ENCODE measurements at regions not wholly inside any gene's neighbourhood (a gene's known extent, or its start where the extent isn't known, plus 50 kb on each side); places are given as distances from the start of the nearest gene placed in this dataset.

DNA sequence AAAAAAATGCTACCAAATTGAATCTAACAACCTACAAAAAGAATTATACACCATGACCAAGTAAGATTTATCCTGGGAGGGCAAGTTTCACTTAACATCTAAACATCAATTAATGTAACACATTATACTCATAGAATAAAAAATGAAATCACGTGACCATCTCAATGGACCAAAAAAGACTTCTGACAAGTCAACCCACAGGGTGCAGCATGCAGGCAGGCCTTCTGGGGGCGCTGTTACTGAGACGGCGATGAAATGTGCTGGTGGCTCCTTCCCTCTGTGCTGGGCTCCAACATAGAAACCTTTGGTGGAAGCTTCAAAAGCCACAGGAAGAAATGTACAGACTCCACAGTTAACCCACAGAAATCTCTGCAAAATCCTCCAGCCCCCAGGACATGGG lies 103.1 kb downstream of the INHBA start:
- no peak for DNase-seq (ENCODE audit: low read depth)
- no peak overlapping the region for H3K4me3 ChIP-seq (ENCODE audit: control insufficient read depth, low read depth, low read length)
- TF ChIP-seq, protein P1, sequence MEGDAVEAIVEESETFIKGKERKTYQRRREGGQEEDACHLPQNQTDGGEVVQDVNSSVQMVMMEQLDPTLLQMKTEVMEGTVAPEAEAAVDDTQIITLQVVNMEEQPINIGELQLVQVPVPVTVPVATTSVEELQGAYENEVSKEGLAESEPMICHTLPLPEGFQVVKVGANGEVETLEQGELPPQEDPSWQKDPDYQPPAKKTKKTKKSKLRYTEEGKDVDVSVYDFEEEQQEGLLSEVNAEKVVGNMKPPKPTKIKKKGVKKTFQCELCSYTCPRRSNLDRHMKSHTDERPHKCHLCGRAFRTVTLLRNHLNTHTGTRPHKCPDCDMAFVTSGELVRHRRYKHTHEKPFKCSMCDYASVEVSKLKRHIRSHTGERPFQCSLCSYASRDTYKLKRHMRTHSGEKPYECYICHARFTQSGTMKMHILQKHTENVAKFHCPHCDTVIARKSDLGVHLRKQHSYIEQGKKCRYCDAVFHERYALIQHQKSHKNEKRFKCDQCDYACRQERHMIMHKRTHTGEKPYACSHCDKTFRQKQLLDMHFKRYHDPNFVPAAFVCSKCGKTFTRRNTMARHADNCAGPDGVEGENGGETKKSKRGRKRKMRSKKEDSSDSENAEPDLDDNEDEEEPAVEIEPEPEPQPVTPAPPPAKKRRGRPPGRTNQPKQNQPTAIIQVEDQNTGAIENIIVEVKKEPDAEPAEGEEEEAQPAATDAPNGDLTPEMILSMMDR (conservative IDR thresholded peaks at IDR 0.05; ENCODE audit: control insufficient read depth, insufficient read depth, low read depth, low read length) = peak; percentile 24

DNA sequence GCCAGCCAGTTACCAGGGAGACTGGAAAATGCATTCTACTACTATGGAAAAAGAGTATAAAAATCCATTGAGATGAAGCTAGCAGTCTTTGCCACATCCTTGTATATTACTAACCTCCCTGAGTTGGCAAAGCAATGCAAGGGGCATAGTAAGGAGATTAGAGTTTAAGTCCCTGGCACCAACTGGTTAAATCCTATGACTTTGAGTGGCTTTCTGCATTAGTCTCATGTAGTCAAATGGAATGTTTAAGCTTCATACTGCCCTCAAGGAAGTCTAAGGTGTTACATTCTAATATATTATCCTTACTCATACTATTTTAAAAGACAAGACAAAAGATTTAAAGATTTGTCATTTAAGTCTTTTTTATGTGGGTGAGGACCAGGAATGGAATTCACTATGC lies 110.1 kb downstream of the INHBA start:
- TF ChIP-seq, protein P1 (conservative IDR thresholded peaks at IDR 0.05; ENCODE audit: control insufficient read depth, insufficient read depth, low read depth, low read length) = no peak
- no peak for DNase-seq (ENCODE audit: low read depth)
- H3K4me3 ChIP-seq (ENCODE audit: control insufficient read depth, low read depth, low read length) = no peak overlapping the region

DNA sequence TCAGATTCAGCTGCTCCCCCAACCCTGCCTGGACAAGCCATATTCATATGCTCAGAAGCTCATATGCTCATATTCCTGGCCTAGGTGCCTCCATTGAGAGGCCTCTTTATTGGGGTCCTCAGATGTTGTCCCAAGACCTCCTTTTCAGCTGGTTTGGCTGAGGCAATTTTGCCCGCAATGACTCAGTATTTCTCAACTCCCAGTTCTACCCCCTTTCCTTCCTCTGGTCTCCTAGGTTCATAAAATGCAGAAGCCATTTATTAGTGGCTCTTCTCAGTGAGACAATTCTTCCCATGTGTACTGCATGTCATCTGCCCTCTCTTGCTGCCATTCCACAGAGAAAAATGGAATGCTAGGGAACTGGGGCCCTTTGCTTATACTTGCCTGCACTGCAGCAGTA lies 110.7 kb downstream of the INHBA start:
- no peak overlapping the region for H3K4me3 ChIP-seq (ENCODE audit: control insufficient read depth, low read depth, low read length)
- DNase-seq (ENCODE audit: low read depth) = no peak
- TF ChIP-seq, protein P1 (conservative IDR thresholded peaks at IDR 0.05; ENCODE audit: control insufficient read depth, insufficient read depth, low read depth, low read length) = no peak

GRCh38 chr7:41590986-41591385 lies 111.9 kb downstream of the INHBA start:
- H3K4me3 ChIP-seq (ENCODE audit: control insufficient read depth, low read depth, low read length) = no peak overlapping the region
- TF ChIP-seq, protein P1 (conservative IDR thresholded peaks at IDR 0.05; ENCODE audit: control insufficient read depth, insufficient read depth, low read depth, low read length) = no peak
- no peak for DNase-seq (ENCODE audit: low read depth)

DNA sequence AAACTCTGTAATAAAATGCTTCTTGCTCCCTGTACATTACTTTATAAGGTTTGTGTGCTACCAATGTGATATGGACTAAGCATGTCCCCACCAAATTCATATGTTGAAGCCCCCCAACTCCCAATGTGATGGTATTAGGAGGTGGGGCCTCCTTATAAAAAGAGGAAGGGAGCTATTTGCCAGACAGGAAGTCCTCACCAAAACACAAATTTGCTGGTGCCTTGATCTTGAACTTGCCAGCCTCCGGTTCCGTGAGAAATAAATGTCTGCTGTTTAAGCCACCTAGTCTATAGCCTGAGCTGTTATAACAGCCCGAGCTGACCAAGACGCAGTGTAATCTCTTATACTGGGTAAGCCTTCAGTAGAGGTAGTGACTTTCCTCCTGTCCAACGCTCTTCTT lies 114.5 kb downstream of the INHBA start:
- H3K4me3 ChIP-seq (ENCODE audit: control insufficient read depth, low read depth, low read length) = no peak overlapping the region
- no peak for DNase-seq (ENCODE audit: low read depth)
- TF ChIP-seq, protein P1 (conservative IDR thresholded peaks at IDR 0.05; ENCODE audit: control insufficient read depth, insufficient read depth, low read depth, low read length) = no peak

- peak; percentile 55 for DNase-seq (ENCODE audit: low read depth)
- TF ChIP-seq, protein P1 (conservative IDR thresholded peaks at IDR 0.05; ENCODE audit: control insufficient read depth, insufficient read depth, low read depth, low read length) = no peak
Observed at GRCh38 chr7:41586931-41587640, 115.8 kb downstream of the INHBA start.

More at GRCh38 chr7:41586931-41587640, 115.8 kb downstream of the INHBA start:
- H3K4me3 ChIP-seq (ENCODE audit: control insufficient read depth, low read depth, low read length) = no peak overlapping the region

Data from fibroblast of mammary gland (primary cell).